SK-N-SH treated with all-trans-retinoic acid at 6 μM for 48 hours (cell line): ENCODE measurements at regions not wholly inside any gene's neighbourhood (a gene's known extent, or its start where the extent isn't known, plus 50 kb on each side); places are given as distances from the start of the nearest gene placed in this dataset.

Source experiments
- ATAC-seq: fragments of 200-7000 bp; cut with Tn5 transposase; 3 replicates; pipeline ENCODE4 v1.9.1; 2020; ENCODE audit warnings: mild to moderate bottlenecking, moderate library complexity
- ARNTL ChIP-seq: fragments of 450-650 bp; formaldehyde crosslinking; IDR thresholded peaks from 2 replicates; pipeline ENCODE4 v1.5.0; 2020; ENCODE audit warnings: low read depth, mild to moderate bottlenecking, moderate library complexity, borderline replicate concordance
- BACH2 ChIP-seq: fragments of 250-450 bp; sonication (Bioruptor Pico); IDR thresholded peaks from 2 replicates; pipeline ENCODE4 v1.9.0; 2021; ENCODE audit warnings: mild to moderate bottlenecking, borderline replicate concordance
- CSDC2 ChIP-seq: fragments of 250-450 bp; sonication (Bioruptor Pico); IDR thresholded peaks from 2 replicates; pipeline ENCODE4 v1.5.0; 2020; ENCODE audit warnings: mild to moderate bottlenecking, moderate library complexity
- GLIS3 ChIP-seq: fragments of 250-450 bp; sonication (Bioruptor Pico); IDR thresholded peaks from 2 replicates; pipeline ENCODE4 v1.5.0; 2020; ENCODE audit warnings: mild to moderate bottlenecking, moderate library complexity
- ISL1 ChIP-seq: fragments of 250-450 bp; sonication (Bioruptor Pico); IDR thresholded peaks from 2 replicates; pipeline ENCODE4 v2.1.2; 2022; ENCODE audit warnings: mild to moderate bottlenecking, moderate library complexity
- OSR1 ChIP-seq: fragments of 250-450 bp; sonication (Bioruptor Pico); IDR thresholded peaks from 2 replicates; pipeline ENCODE4 v1.8.0; 2022; ENCODE audit warnings: moderate library complexity, mild to moderate bottlenecking, inconsistent platforms
- PPARA ChIP-seq: fragments of 250-450 bp; sonication (Bioruptor Pico); IDR thresholded peaks from 2 replicates; pipeline ENCODE4 v1.5.0; 2020; ENCODE audit warnings: mild to moderate bottlenecking, borderline replicate concordance
- RARB ChIP-seq: fragments of 250-450 bp; sonication (Bioruptor Pico); IDR thresholded peaks from 2 replicates; pipeline ENCODE4 v1.8.0; 2021; ENCODE audit warnings: mild to moderate bottlenecking, moderate library complexity
- SNAI2 ChIP-seq: fragments of 250-450 bp; sonication (Bioruptor Pico); IDR thresholded peaks from 2 replicates; pipeline ENCODE4 v1.5.0; 2020; ENCODE audit warnings: mild to moderate bottlenecking, moderate library complexity
- TCF4 ChIP-seq: fragments of 250-450 bp; sonication (Bioruptor Pico); IDR thresholded peaks from 2 replicates; pipeline ENCODE4 v1.8.0; 2021; ENCODE audit warnings: mild to moderate bottlenecking, moderate library complexity, borderline replicate concordance
- TOX ChIP-seq: fragments of 250-450 bp; sonication (Bioruptor Pico); IDR thresholded peaks from 2 replicates; pipeline ENCODE4 v1.8.0; 2021; ENCODE audit warnings: mild to moderate bottlenecking, moderate library complexity, borderline replicate concordance
- ZC3H10 ChIP-seq: fragments of 250-450 bp; sonication (Bioruptor Pico); IDR thresholded peaks from 2 replicates; pipeline ENCODE4 v1.5.1; 2021; ENCODE audit warnings: mild to moderate bottlenecking, moderate library complexity
- ZFP3 ChIP-seq: fragments of 250-450 bp; sonication (Bioruptor Pico); IDR thresholded peaks from 2 replicates; pipeline ENCODE4 v1.5.0; 2020; ENCODE audit warnings: mild to moderate bottlenecking, moderate library complexity
- ZFP30 ChIP-seq: fragments of 450-650 bp; formaldehyde crosslinking; IDR thresholded peaks from 2 replicates; pipeline ENCODE4 v1.5.0; 2022; ENCODE audit warnings: mild to moderate bottlenecking, moderate library complexity
- ZNF565 ChIP-seq: fragments of 450-650 bp; formaldehyde crosslinking; conservative IDR thresholded peaks from 2 replicates; pipeline ENCODE4 v1.5.0; 2020; ENCODE audit warnings: low read depth, mild to moderate bottlenecking, moderate library complexity
- ZNF70 ChIP-seq: fragments of 450-650 bp; formaldehyde crosslinking; IDR thresholded peaks from 2 replicates; pipeline ENCODE4 v1.5.0; 2020; ENCODE audit warnings: mild to moderate bottlenecking, moderate library complexity
- ZNF8 ChIP-seq: fragments of 450-650 bp; formaldehyde crosslinking; IDR thresholded peaks from 2 replicates; pipeline ENCODE4 v1.5.0; 2020; ENCODE audit warnings: mild to moderate bottlenecking, moderate library complexity
- TF ChIP-seq, protein P1 (sequence below): fragments of 250-450 bp; sonication (Bioruptor Pico); IDR thresholded peaks from 2 replicates; pipeline ENCODE4 v1.8.0; 2020; ENCODE audit warnings: mild to moderate bottlenecking, moderate library complexity, borderline replicate concordance
- TF ChIP-seq, protein P2 (sequence below): fragments of 250-450 bp; sonication (Bioruptor Pico); IDR thresholded peaks from 2 replicates; pipeline ENCODE4 v1.5.1; 2020; ENCODE audit warnings: low read depth, mild to moderate bottlenecking, moderate library complexity
- TF ChIP-seq, protein P3 (sequence below): fragments of 250-450 bp; sonication (Bioruptor Pico); IDR thresholded peaks from 2 replicates; pipeline ENCODE4 v1.5.0; 2020; ENCODE audit warnings: mild to moderate bottlenecking, moderate library complexity
- TF ChIP-seq, protein P4 (sequence below): fragments of 250-450 bp; sonication (Bioruptor Pico); IDR thresholded peaks from 2 replicates; pipeline ENCODE4 v1.5.1; 2021; ENCODE audit warnings: mild to moderate bottlenecking, moderate library complexity
- TF ChIP-seq, protein P5 (sequence below): fragments of 250-450 bp; sonication (Bioruptor Pico); IDR thresholded peaks from 2 replicates; pipeline ENCODE4 v1.8.0; 2021; ENCODE audit warnings: low read depth, mild to moderate bottlenecking, moderate library complexity, borderline replicate concordance

DNA sequence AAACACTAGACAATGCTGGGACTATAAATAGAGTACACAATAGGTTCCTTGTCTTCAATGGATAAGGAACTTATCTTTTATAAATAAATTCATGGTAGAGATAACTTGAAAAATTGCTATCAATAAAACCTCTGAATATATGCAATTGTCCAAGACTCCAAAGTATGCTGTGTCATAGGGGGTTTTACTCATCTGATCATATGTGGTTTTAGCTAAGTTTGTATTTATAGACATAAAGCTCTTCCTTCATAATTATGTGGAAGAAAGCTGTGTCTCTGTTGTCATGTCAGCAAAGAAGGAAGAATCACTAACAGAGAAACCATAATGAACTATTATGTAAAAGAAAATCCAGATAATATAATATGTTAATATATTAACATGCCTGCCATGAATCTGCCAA, 111.5 kb upstream of the ATXN7L3B start:
- no peak for TF ChIP-seq TOX (CRISPR knock-in tag)

DNA sequence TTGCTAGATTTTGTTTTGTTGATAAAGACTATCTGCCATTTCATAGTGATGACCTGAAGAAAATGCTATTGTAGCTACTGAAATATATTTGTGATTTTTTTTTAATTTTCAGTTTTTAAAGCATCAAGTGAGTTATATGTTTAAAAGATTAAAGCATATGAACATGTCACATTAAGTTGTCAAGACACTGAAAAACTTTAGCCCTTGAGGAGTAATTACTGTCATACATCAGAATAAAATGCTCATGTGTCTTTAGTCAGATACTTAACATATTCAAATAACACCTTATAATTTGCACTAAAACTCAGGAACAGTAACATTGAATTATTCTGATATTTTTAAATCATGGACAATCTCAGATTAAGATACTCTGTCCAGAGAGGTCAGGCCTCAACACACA, 108.1 kb upstream of the ATXN7L3B start:
- ATAC-seq = no peak

More for the DNA sequence above, 111.5 kb upstream of the ATXN7L3B start:
- ATAC-seq = no peak

DNA sequence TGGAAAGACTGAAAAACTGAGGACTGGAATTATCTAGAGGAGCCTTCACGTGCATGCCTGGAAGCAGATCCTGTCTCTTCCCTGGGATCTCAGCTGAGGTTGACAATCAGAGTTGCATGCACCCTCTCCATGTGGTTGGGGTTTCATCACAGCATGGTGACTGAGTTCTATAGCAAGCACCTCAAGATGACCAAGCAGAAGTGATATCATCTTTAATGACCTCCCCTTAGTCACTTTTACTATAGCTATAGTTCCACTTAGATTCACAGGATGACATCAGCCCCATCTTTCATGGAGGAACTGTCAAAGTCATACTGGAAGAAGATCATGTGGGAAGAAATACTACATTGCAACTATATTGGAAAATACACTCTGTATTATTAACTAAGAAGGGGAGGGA, 105.8 kb upstream of the ATXN7L3B start:
- ATAC-seq = no peak
- TF ChIP-seq ZNF565 (CRISPR knock-in tag) (no peak), TCF4 (no peak), TOX (CRISPR knock-in tag) (no peak), CSDC2 (CRISPR knock-in tag) (no peak), PPARA (CRISPR knock-in tag) (no peak), ZC3H10 (CRISPR knock-in tag) (no peak), OSR1 (CRISPR knock-in tag) (no peak), BACH2 (no peak), ARNTL (CRISPR knock-in tag) (no peak), RARB (CRISPR knock-in tag) (no peak), ZNF8 (CRISPR knock-in tag) (no peak), ZFP30 (CRISPR knock-in tag) (no peak), ISL1 (CRISPR knock-in tag) (no peak), ZNF70 (CRISPR knock-in tag) (no peak)
- TF ChIP-seq, protein P1, sequence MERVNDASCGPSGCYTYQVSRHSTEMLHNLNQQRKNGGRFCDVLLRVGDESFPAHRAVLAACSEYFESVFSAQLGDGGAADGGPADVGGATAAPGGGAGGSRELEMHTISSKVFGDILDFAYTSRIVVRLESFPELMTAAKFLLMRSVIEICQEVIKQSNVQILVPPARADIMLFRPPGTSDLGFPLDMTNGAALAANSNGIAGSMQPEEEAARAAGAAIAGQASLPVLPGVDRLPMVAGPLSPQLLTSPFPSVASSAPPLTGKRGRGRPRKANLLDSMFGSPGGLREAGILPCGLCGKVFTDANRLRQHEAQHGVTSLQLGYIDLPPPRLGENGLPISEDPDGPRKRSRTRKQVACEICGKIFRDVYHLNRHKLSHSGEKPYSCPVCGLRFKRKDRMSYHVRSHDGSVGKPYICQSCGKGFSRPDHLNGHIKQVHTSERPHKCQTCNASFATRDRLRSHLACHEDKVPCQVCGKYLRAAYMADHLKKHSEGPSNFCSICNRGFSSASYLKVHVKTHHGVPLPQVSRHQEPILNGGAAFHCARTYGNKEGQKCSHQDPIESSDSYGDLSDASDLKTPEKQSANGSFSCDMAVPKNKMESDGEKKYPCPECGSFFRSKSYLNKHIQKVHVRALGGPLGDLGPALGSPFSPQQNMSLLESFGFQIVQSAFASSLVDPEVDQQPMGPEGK (CRISPR knock-in tag) = no peak
- TF ChIP-seq, protein P2, sequence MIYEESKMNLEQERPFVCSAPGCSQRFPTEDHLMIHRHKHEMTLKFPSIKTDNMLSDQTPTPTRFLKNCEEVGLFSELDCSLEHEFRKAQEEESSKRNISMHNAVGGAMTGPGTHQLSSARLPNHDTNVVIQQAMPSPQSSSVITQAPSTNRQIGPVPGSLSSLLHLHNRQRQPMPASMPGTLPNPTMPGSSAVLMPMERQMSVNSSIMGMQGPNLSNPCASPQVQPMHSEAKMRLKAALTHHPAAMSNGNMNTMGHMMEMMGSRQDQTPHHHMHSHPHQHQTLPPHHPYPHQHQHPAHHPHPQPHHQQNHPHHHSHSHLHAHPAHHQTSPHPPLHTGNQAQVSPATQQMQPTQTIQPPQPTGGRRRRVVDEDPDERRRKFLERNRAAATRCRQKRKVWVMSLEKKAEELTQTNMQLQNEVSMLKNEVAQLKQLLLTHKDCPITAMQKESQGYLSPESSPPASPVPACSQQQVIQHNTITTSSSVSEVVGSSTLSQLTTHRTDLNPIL (CRISPR knock-in tag) = no peak

More for the DNA sequence above, 108.1 kb upstream of the ATXN7L3B start:
- TF ChIP-seq PPARA (CRISPR knock-in tag) (no peak), TCF4 (no peak), GLIS3 (CRISPR knock-in tag) (no peak), TOX (CRISPR knock-in tag) (no peak), BACH2 (no peak), ZNF565 (CRISPR knock-in tag) (no peak), RARB (CRISPR knock-in tag) (no peak), ARNTL (CRISPR knock-in tag) (no peak), ZFP3 (CRISPR knock-in tag) (no peak), ZNF8 (CRISPR knock-in tag) (no peak), ZC3H10 (CRISPR knock-in tag) (no peak), ZFP30 (CRISPR knock-in tag) (no peak), SNAI2 (CRISPR knock-in tag) (no peak), CSDC2 (CRISPR knock-in tag) (no peak), OSR1 (CRISPR knock-in tag) (no peak)
- TF ChIP-seq, protein P3, sequence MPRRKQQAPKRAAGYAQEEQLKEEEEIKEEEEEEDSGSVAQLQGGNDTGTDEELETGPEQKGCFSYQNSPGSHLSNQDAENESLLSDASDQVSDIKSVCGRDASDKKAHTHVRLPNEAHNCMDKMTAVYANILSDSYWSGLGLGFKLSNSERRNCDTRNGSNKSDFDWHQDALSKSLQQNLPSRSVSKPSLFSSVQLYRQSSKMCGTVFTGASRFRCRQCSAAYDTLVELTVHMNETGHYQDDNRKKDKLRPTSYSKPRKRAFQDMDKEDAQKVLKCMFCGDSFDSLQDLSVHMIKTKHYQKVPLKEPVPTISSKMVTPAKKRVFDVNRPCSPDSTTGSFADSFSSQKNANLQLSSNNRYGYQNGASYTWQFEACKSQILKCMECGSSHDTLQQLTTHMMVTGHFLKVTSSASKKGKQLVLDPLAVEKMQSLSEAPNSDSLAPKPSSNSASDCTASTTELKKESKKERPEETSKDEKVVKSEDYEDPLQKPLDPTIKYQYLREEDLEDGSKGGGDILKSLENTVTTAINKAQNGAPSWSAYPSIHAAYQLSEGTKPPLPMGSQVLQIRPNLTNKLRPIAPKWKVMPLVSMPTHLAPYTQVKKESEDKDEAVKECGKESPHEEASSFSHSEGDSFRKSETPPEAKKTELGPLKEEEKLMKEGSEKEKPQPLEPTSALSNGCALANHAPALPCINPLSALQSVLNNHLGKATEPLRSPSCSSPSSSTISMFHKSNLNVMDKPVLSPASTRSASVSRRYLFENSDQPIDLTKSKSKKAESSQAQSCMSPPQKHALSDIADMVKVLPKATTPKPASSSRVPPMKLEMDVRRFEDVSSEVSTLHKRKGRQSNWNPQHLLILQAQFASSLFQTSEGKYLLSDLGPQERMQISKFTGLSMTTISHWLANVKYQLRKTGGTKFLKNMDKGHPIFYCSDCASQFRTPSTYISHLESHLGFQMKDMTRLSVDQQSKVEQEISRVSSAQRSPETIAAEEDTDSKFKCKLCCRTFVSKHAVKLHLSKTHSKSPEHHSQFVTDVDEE (CRISPR knock-in tag) = no peak
- TF ChIP-seq, protein P4, sequence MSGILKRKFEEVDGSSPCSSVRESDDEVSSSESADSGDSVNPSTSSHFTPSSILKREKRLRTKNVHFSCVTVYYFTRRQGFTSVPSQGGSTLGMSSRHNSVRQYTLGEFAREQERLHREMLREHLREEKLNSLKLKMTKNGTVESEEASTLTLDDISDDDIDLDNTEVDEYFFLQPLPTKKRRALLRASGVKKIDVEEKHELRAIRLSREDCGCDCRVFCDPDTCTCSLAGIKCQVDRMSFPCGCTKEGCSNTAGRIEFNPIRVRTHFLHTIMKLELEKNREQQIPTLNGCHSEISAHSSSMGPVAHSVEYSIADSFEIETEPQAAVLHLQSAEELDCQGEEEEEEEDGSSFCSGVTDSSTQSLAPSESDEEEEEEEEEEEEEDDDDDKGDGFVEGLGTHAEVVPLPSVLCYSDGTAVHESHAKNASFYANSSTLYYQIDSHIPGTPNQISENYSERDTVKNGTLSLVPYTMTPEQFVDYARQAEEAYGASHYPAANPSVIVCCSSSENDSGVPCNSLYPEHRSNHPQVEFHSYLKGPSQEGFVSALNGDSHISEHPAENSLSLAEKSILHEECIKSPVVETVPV (CRISPR knock-in tag) = no peak
- TF ChIP-seq, protein P5, sequence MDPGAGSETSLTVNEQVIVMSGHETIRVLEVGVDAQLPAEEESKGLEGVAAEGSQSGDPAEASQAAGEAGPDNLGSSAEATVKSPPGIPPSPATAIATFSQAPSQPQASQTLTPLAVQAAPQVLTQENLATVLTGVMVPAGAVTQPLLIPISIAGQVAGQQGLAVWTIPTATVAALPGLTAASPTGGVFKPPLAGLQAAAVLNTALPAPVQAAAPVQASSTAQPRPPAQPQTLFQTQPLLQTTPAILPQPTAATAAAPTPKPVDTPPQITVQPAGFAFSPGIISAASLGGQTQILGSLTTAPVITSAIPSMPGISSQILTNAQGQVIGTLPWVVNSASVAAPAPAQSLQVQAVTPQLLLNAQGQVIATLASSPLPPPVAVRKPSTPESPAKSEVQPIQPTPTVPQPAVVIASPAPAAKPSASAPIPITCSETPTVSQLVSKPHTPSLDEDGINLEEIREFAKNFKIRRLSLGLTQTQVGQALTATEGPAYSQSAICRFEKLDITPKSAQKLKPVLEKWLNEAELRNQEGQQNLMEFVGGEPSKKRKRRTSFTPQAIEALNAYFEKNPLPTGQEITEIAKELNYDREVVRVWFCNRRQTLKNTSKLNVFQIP = no peak
- TF ChIP-seq, protein P1 (CRISPR knock-in tag) = no peak
